Activated CD8-positive, alpha-beta T cell treated with anti-CD3 and anti-CD28 coated beads for 36 hours (primary cell): ENCODE measurements at regions not wholly inside any gene's neighbourhood (a gene's known extent, or its start where the extent isn't known, plus 50 kb on each side); places are given as distances from the start of the nearest gene placed in this dataset.

Source experiments
- ATAC-seq: fragments of 200-7000 bp; cut with Tn5 transposase; one replicate; pipeline ENCODE4 v1.10.0; 2021; ENCODE audit warnings: mild to moderate bottlenecking, moderate library complexity
- CTCF ChIA-PET: fragments of 350-600 bp; sonication (Branson Sonifier 250); formaldehyde crosslinking; loops from one replicate; lab custom pipeline; 2021; ENCODE audit warnings: antibody characterized with exemption; lab: Charles Lee
- POLR2A ChIA-PET: fragments of 350-600 bp; sonication (Branson Sonifier 250); formaldehyde crosslinking; loops from one replicate; lab custom pipeline; 2021; ENCODE audit warnings: antibody characterized with exemption; lab: Charles Lee
- DNase-seq: peaks from one replicate; pipeline ENCODE4 v3.0.0-alpha.2; 2020
- H3K27ac Mint-ChIP-seq: one replicate; pipeline ENCODE4 v1.8.0; 2021; ENCODE audit warnings: mild to moderate bottlenecking, mixed read lengths
- H3K27me3 Mint-ChIP-seq: one replicate; pipeline ENCODE4 v1.8.0; 2021; ENCODE audit warnings: mixed read lengths
- H3K36me3 Mint-ChIP-seq: one replicate; pipeline ENCODE4 v1.8.0; 2021; ENCODE audit warnings: low read depth, mixed read lengths
- H3K4me1 Mint-ChIP-seq: one replicate; pipeline ENCODE4 v1.8.0; 2021; ENCODE audit warnings: low read depth, mixed read lengths
- H3K4me3 Mint-ChIP-seq: one replicate; pipeline ENCODE4 v1.8.0; 2021; ENCODE audit warnings: mild to moderate bottlenecking, moderate library complexity, mixed read lengths
- H3K9me3 Mint-ChIP-seq: one replicate; pipeline ENCODE4 v1.8.0; 2021; ENCODE audit warnings: mixed read lengths
- intact Hi-C: fragments of 100-400 bp; cut with micrococcal nuclease; formaldehyde crosslinking; loops from one replicate; pipeline ENCODE4 v1.10.0; 2022
- TF ChIP-seq, protein P1 (sequence below): fragments of 200-600 bp; IDR thresholded peaks from one replicate; pipeline ENCODE4 v1.8.0; 2022; ENCODE audit warnings: antibody characterized with exemption, mild to moderate bottlenecking

GRCh38 chr2:217075268-217076057, 215.6 kb upstream of the TNP1 start:
- intact Hi-C loops, result no loop called here
- Mint-ChIP-seq H3K27me3 (peaks cover 2% of the 10 kb centered on the region), H3K4me3 (no peak overlapping the region), H3K9me3 (no peaks in the 10 kb centered on the region), H3K4me1 (peaks cover 13% of the 10 kb centered on the region), H3K27ac (no peak overlapping the region), H3K36me3 (no peaks in the 10 kb centered on the region)
- no peak for ATAC-seq
- ChIA-PET POLR2A (no interaction called here), CTCF (interaction anchor here (0.6 kb wide), 1 partner anchor 185 kb away, joined by 3 read pairs; no protein-coding TSS in a partner anchor)
- TF ChIP-seq, protein P1, sequence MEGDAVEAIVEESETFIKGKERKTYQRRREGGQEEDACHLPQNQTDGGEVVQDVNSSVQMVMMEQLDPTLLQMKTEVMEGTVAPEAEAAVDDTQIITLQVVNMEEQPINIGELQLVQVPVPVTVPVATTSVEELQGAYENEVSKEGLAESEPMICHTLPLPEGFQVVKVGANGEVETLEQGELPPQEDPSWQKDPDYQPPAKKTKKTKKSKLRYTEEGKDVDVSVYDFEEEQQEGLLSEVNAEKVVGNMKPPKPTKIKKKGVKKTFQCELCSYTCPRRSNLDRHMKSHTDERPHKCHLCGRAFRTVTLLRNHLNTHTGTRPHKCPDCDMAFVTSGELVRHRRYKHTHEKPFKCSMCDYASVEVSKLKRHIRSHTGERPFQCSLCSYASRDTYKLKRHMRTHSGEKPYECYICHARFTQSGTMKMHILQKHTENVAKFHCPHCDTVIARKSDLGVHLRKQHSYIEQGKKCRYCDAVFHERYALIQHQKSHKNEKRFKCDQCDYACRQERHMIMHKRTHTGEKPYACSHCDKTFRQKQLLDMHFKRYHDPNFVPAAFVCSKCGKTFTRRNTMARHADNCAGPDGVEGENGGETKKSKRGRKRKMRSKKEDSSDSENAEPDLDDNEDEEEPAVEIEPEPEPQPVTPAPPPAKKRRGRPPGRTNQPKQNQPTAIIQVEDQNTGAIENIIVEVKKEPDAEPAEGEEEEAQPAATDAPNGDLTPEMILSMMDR, result no peak
- no peak for DNase-seq

DNA sequence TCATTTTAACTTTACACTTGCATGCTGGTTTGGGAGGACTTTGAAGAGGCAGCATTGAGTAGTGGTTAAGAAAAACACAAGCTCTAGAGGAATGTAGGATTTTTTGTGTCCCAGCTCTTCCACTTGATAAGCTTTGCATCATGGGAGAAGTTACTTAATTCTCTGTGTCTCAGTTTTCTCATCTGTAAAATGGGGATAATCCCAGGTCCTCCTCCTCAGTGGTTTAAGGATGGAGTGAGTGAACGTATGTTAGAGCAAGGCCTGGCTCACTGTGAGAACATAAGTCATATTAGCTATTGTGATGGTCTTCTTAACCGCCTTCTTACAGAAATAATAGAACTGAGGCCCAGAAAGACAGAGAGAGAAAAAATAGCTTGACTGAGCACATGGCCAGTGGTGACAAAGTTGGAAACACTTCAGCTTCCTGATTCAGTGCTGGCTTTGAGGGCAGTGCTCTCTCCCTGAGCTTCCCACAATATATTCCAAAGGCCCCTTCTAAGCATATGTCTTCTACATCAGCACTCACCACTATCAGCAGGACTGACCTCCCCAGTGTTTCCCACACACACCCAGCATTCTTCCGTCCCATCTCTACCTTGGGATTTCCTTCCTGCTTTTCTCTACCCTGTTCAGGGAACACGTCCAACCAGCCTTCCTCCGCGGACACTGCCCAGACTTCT, 214.9 kb upstream of the TNP1 start:
- no peak overlapping the region for H3K27ac Mint-ChIP-seq
- TF ChIP-seq, protein P1, result no peak
- no peaks in the 10 kb centered on the region for H3K36me3 Mint-ChIP-seq
- ATAC-seq, result no peak
- no peaks in the 10 kb centered on the region for H3K9me3 Mint-ChIP-seq
- H3K4me3 Mint-ChIP-seq, result no peak overlapping the region
- POLR2A ChIA-PET, result no interaction called here
- no peak for DNase-seq
- CTCF ChIA-PET, result interaction anchor here (0.6 kb wide), 1 partner anchor 11 kb away, joined by 3 read pairs; no protein-coding TSS in a partner anchor
- intact Hi-C loops, result no loop called here
- peaks cover 13% of the 10 kb centered on the region for H3K4me1 Mint-ChIP-seq
- peaks cover 2% of the 10 kb centered on the region for H3K27me3 Mint-ChIP-seq

GRCh38 chr2:217071416-217071815, 211.6 kb upstream of the TNP1 start:
- Mint-ChIP-seq H3K27ac (no peak overlapping the region), H3K27me3 (peaks cover 3% of the 10 kb centered on the region), H3K36me3 (no peaks in the 10 kb centered on the region), H3K4me1 (no peaks in the 10 kb centered on the region), H3K9me3 (peaks cover 3% of the 10 kb centered on the region), H3K4me3 (no peak overlapping the region)
- ATAC-seq (no peak), DNase-seq (no peak)
- TF ChIP-seq, protein P1, result no peak
- ChIA-PET CTCF (no interaction called here), POLR2A (no interaction called here)
- intact Hi-C loops, result no loop called here

GRCh38 chr2:217070611-217071010, 210.7 kb upstream of the TNP1 start:
- ATAC-seq (no peak), DNase-seq (no peak)
- H3K4me3 Mint-ChIP-seq, result no peak overlapping the region
- peaks cover 6% of the 10 kb centered on the region for H3K27me3 Mint-ChIP-seq
- no peaks in the 10 kb centered on the region for H3K4me1 Mint-ChIP-seq
- POLR2A ChIA-PET, result no interaction called here
- CTCF ChIA-PET, result no interaction called here
- intact Hi-C loops, result no loop called here
- TF ChIP-seq, protein P1, result no peak
- H3K36me3 Mint-ChIP-seq, result no peaks in the 10 kb centered on the region
- peaks cover 3% of the 10 kb centered on the region for H3K9me3 Mint-ChIP-seq
- H3K27ac Mint-ChIP-seq, result no peak overlapping the region

- intact Hi-C loops, result no loop called here
- Mint-ChIP-seq H3K27me3 (peaks cover 7% of the 10 kb centered on the region), H3K4me1 (no peaks in the 10 kb centered on the region), H3K9me3 (peaks cover 3% of the 10 kb centered on the region), H3K36me3 (no peaks in the 10 kb centered on the region), H3K27ac (no peak overlapping the region), H3K4me3 (no peak overlapping the region)
- ChIA-PET CTCF (no interaction called here), POLR2A (no interaction called here)
- TF ChIP-seq, protein P1, result no peak
- DNase-seq (no peak), ATAC-seq (no peak)
Observed at GRCh38 chr2:217070043-217070430, 210.2 kb upstream of the TNP1 start.
